ENCODE measurements at regions not wholly inside any gene's neighbourhood (a gene's known extent, or its start where the extent isn't known, plus 50 kb on each side); places are given as distances from the start of the nearest gene placed in this dataset.

DNA sequence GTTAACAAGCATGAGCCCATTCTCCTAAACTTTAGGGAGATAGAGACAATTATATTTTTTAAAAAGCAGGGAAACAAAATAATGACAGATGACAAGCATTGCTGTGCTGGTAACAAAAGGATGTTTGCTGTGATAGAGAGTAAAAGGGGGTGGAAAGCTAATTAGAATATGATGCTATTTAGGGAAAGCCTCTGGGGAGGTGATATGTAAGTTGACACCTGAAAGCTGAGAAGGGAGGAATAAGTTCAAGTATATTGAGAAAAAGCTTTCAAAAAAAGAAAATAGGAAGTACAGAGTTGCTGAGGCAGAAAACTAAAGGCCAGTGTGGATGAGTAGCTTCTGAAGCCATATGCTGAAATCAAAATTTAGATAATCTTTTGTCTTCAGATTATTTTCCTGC lies 565.2 kb upstream of the NRXN1 start:
- TF ChIP-seq TAF1 (IDR thresholded peaks at IDR 0.05; ENCODE audit: borderline replicate concordance, insufficient read depth, low read length), result no peak
- no peak for TF ChIP-seq POLR2AphosphoS5 (IDR thresholded peaks at IDR 0.05; ENCODE audit: low read depth, low read length)
- TF ChIP-seq, protein P1, sequence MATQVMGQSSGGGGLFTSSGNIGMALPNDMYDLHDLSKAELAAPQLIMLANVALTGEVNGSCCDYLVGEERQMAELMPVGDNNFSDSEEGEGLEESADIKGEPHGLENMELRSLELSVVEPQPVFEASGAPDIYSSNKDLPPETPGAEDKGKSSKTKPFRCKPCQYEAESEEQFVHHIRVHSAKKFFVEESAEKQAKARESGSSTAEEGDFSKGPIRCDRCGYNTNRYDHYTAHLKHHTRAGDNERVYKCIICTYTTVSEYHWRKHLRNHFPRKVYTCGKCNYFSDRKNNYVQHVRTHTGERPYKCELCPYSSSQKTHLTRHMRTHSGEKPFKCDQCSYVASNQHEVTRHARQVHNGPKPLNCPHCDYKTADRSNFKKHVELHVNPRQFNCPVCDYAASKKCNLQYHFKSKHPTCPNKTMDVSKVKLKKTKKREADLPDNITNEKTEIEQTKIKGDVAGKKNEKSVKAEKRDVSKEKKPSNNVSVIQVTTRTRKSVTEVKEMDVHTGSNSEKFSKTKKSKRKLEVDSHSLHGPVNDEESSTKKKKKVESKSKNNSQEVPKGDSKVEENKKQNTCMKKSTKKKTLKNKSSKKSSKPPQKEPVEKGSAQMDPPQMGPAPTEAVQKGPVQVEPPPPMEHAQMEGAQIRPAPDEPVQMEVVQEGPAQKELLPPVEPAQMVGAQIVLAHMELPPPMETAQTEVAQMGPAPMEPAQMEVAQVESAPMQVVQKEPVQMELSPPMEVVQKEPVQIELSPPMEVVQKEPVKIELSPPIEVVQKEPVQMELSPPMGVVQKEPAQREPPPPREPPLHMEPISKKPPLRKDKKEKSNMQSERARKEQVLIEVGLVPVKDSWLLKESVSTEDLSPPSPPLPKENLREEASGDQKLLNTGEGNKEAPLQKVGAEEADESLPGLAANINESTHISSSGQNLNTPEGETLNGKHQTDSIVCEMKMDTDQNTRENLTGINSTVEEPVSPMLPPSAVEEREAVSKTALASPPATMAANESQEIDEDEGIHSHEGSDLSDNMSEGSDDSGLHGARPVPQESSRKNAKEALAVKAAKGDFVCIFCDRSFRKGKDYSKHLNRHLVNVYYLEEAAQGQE (IDR thresholded peaks at IDR 0.05; ENCODE audit: insufficient read depth in 1 of 2, low read depth in 2 of 2, low read length in 2 of 2), result no peak
- no peak for TF ChIP-seq SIN3A (IDR thresholded peaks at IDR 0.05; ENCODE audit: borderline replicate concordance, insufficient read depth, low read length)
- TF ChIP-seq FOXP2 (optimal IDR thresholded peaks at IDR 0.05; ENCODE audit: borderline replicate concordance, extremely low read depth, extremely low read length, insufficient read depth), result no peak

All from PFSK-1 (cell line).